Naive B cell (primary cell): ENCODE measurements at regions not wholly inside any gene's neighbourhood (a gene's known extent, or its start where the extent isn't known, plus 50 kb on each side); places are given as distances from the start of the nearest gene placed in this dataset.
A peak's percentile ranks its signal among the peaks of the same experiment; 100 is the strongest.

Source experiments
- ATAC-seq, 2 donors: fragments of 150-1000 bp; cut with Tn5 transposase; 2 replicates each; pipeline ENCODE4 v1.10.0; 2021; ENCODE audit warnings: low read depth in 2 of 2, mild to moderate bottlenecking in 2 of 2, moderate library complexity in 2 of 2
- DNase-seq: peaks from one replicate; pipeline ENCODE4 v3.0.0; 2022
- H3K27ac Mint-ChIP-seq, 6 donors: one replicate each; pipeline ENCODE4 v1.8.0; 2020 to 2022; ENCODE audit warnings: mild to moderate bottlenecking in 6 of 6, mixed read lengths in 6 of 6, moderate library complexity in 5 of 6, inconsistent platforms in 2 of 6
- H3K27me3 Mint-ChIP-seq, 3 donors: one replicate each; pipeline ENCODE4 v1.8.0; 2021 to 2022; ENCODE audit warnings: mixed read lengths in 3 of 3, mild to moderate bottlenecking in 1 of 3
- H3K36me3 Mint-ChIP-seq, 2 donors: one replicate each; pipeline ENCODE4 v1.8.0; 2020 to 2022; ENCODE audit warnings: mixed read lengths in 2 of 2, inconsistent platforms in 1 of 2, mild to moderate bottlenecking in 1 of 2
- H3K4me1 Mint-ChIP-seq, 3 donors: one replicate each; pipeline ENCODE4 v1.8.0; 2020 to 2022; ENCODE audit warnings: mixed read lengths in 3 of 3, inconsistent platforms in 1 of 3, mild to moderate bottlenecking in 1 of 3, moderate library complexity in 1 of 3
- H3K4me3 Mint-ChIP-seq, 8 donors: one replicate each; pipeline ENCODE4 v1.8.0; 2020 to 2022; ENCODE audit warnings: mild to moderate bottlenecking in 8 of 8, mixed read lengths in 8 of 8, moderate library complexity in 8 of 8, inconsistent platforms in 2 of 8
- H3K9me3 Mint-ChIP-seq, 7 donors: one replicate each; pipeline ENCODE4 v1.8.0; 2020 to 2022; ENCODE audit warnings: mixed read lengths in 7 of 7, mild to moderate bottlenecking in 5 of 7, inconsistent platforms in 2 of 7, moderate library complexity in 1 of 7

GRCh38 chr5:60173667-60174066, 280.1 kb upstream of the PDE4D start:
- no peaks in the 10 kb centered on the region for H3K4me1 Mint-ChIP-seq
- peaks cover 10 to 17% of the 10 kb centered on the region in 2 donors for H3K36me3 Mint-ChIP-seq
- H3K27ac Mint-ChIP-seq: peak overlapping the region in 1 of 6 donors; percentile 19
- no peaks in the 10 kb centered on the region for H3K27me3 Mint-ChIP-seq
- no peak overlapping the region for H3K4me3 Mint-ChIP-seq
- ATAC-seq (no peak), DNase-seq (no peak)
- H3K9me3 Mint-ChIP-seq: peaks cover 6 to 33% (median 23%) of the 10 kb centered on the region in 7 donors

GRCh38 chr5:60163762-60164161, 270.2 kb upstream of the PDE4D start:
- Mint-ChIP-seq H3K9me3 (peaks cover 0 to 24% (median 16%) of the 10 kb centered on the region in 7 donors), H3K4me1 (peaks cover 0 to 12% (median 0%) of the 10 kb centered on the region in 3 donors), H3K36me3 (peaks cover 0 to 5% of the 10 kb centered on the region in 2 donors), H3K4me3 (no peak overlapping the region), H3K27ac (no peak overlapping the region), H3K27me3 (no peaks in the 10 kb centered on the region)
- ATAC-seq (no peak), DNase-seq (no peak)

DNA sequence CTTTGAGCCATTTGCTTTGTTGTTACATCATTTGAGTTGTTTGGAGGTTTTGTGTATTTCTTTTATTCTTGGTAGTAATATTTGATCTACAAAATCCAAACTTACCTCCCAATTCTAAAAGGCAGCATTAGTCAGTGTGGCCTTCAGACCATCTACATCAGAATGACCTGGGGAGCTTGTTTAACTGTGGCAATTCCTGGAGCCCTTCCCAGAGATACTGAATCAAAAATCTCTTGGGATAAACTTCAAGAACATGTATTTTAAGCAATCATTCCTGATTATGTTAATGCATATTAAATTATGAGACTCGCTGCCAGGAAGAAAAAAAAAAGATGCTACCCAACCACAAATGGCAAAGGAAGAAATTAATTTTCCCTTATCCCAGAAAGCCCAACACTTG, 268.9 kb upstream of the PDE4D start:
- H3K4me3 Mint-ChIP-seq: no peak overlapping the region
- no peak for ATAC-seq
- DNase-seq: no peak
- no peaks in the 10 kb centered on the region for H3K27me3 Mint-ChIP-seq
- peaks cover 0 to 11% (median 9%) of the 10 kb centered on the region in 7 donors for H3K9me3 Mint-ChIP-seq
- H3K4me1 Mint-ChIP-seq: peaks cover 0 to 12% (median 0%) of the 10 kb centered on the region in 3 donors
- no peak overlapping the region for H3K27ac Mint-ChIP-seq
- H3K36me3 Mint-ChIP-seq: no peaks in the 10 kb centered on the region

DNA sequence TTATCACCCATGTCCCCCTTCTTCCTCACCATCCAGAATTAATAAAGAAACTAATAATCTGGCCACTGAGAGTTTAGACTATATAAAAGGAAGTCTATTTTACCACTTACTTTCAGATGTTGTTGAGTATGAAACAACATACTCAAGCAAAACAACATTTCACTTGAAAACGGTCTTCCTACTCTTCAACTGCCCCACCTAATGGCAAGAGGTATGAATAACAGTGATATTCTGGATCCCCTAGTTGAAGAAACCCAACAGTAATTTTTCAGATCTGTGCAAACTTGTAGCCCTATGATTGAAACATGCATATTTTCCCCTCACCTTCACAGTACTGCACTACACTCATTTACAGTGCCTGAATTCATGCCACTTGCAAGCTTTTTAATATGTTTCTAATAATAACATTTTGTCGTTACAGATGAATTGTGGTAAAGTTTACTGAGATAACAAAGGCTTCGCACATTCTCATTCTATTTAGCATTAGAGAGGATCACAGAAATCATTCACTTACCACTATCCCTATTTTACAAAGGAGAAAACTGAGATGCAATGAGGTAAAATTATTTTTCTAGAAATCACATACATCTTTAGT, 267.9 kb upstream of the PDE4D start:
- Mint-ChIP-seq H3K4me3 (no peak overlapping the region), H3K9me3 (peaks cover 0 to 2% (median 0%) of the 10 kb centered on the region in 7 donors), H3K36me3 (no peaks in the 10 kb centered on the region), H3K27ac (no peak overlapping the region), H3K4me1 (peaks cover 0 to 12% (median 0%) of the 10 kb centered on the region in 3 donors), H3K27me3 (no peaks in the 10 kb centered on the region)
- no peak for DNase-seq
- no peak for ATAC-seq

DNA sequence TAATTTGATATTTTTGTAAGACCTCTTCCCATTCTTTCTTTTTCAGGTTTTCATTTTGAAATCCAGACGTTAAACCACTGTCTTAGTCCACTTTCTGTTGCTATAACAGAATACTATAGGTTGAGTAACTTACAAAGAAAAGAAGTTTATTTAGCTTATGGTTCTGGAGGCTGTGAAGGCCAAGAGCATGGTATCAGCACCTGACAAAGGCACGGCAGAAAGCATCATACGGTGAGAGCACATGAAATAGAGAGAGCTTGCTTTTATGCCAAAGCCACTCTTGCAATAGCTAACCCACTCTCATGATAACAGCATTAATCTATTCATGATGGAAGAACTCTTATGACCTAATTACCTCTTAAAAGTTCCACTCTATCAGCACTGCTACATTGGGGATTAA, 255.6 kb upstream of the PDE4D start:
- DNase-seq (no peak), ATAC-seq (no peak)
- Mint-ChIP-seq H3K9me3 (peaks cover 4 to 32% (median 16%) of the 10 kb centered on the region in 7 donors), H3K27me3 (no peaks in the 10 kb centered on the region), H3K36me3 (peaks cover 14 to 17% of the 10 kb centered on the region in 2 donors), H3K4me1 (peaks cover 0 to 12% (median 2%) of the 10 kb centered on the region in 3 donors), H3K27ac (no peak overlapping the region), H3K4me3 (peak overlapping the region in 1 of 8 donors; percentile 1)

- peaks cover 4 to 32% (median 16%) of the 10 kb centered on the region in 7 donors for H3K9me3 Mint-ChIP-seq
- no peaks in the 10 kb centered on the region for H3K27me3 Mint-ChIP-seq
- no peak for ATAC-seq
- no peak overlapping the region for H3K4me3 Mint-ChIP-seq
- no peak overlapping the region for H3K27ac Mint-ChIP-seq
- no peak for DNase-seq
- H3K36me3 Mint-ChIP-seq: peaks cover 14 to 17% of the 10 kb centered on the region in 2 donors
- peaks cover 0 to 8% (median 2%) of the 10 kb centered on the region in 3 donors for H3K4me1 Mint-ChIP-seq
Observed at GRCh38 chr5:60148366-60148765, 254.8 kb upstream of the PDE4D start.

GRCh38 chr5:60147791-60148190, 254.3 kb upstream of the PDE4D start:
- ATAC-seq (no peak), DNase-seq (no peak)
- peaks cover 13 to 14% of the 10 kb centered on the region in 2 donors for H3K36me3 Mint-ChIP-seq
- H3K27ac Mint-ChIP-seq: no peak overlapping the region
- no peaks in the 10 kb centered on the region for H3K27me3 Mint-ChIP-seq
- peaks cover 0 to 2% (median 0%) of the 10 kb centered on the region in 3 donors for H3K4me1 Mint-ChIP-seq
- H3K4me3 Mint-ChIP-seq: no peak overlapping the region
- H3K9me3 Mint-ChIP-seq: peaks cover 4 to 31% (median 16%) of the 10 kb centered on the region in 7 donors

DNA sequence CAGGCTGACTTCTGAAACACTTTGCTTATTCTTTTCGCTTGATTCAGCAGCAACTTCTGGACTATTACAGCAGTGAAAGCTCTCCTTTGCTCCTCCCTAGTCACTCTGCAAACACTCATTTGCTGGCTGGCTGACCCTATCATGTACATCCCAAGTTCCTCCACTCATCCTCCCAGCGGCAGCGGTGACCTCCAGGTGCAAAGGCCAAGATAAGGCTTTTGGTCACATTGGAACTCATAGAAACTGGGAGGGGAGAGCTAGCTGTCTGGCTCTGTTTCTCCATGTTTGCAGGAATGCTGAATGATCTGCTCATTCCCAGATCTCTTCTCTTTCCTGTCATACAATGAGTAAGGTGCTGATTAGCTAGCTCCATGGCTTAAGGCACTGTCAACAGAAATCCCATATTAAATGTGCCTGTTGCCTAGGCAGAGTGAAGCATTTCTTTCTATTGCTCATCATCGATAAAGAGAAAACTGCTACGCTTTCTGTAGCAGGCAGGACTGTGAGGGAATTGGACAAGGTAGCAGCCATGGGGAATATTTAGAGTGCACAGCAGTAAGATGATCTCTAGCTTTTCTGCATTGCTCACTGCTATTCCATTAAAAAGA, 250.5 kb upstream of the PDE4D start:
- H3K9me3 Mint-ChIP-seq: peaks cover under 1 to 5% (median 4%) of the 10 kb centered on the region in 7 donors
- H3K4me1 Mint-ChIP-seq: no peaks in the 10 kb centered on the region
- no peak overlapping the region for H3K4me3 Mint-ChIP-seq
- no peak for DNase-seq
- H3K27ac Mint-ChIP-seq: no peak overlapping the region
- H3K27me3 Mint-ChIP-seq: peaks cover 0 to 4% (median 0%) of the 10 kb centered on the region in 3 donors
- peaks cover 5% of the 10 kb centered on the region in 2 donors for H3K36me3 Mint-ChIP-seq
- ATAC-seq: no peak

DNA sequence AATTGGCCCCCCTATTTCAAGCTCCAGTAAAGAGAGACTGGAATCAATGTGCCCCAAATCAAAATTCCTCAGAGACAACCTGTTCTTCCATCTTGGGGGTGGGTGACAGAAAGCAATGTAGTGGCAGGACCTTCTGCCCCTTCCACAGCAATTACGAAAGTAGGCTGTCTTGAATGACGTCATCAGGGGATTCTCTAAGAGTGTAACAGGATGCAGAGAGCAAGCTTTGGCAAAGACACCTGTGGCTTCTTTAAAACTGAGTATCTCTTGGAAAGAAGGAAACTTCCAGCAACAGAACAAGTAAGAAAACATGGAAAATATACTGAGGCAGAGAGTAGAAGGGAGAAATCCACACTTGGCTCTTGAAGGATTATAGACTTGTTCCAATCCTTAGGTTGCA, 247.6 kb upstream of the PDE4D start:
- no peak for ATAC-seq
- Mint-ChIP-seq H3K36me3 (no peaks in the 10 kb centered on the region), H3K27me3 (peaks cover 0 to 4% (median 0%) of the 10 kb centered on the region in 3 donors), H3K9me3 (peaks cover 0 to 2% (median 0%) of the 10 kb centered on the region in 7 donors), H3K4me3 (no peak overlapping the region), H3K4me1 (no peaks in the 10 kb centered on the region), H3K27ac (no peak overlapping the region)
- no peak for DNase-seq

GRCh38 chr5:60136841-60137240, 243.3 kb upstream of the PDE4D start:
- peaks cover 0 to 2% (median 0%) of the 10 kb centered on the region in 7 donors for H3K9me3 Mint-ChIP-seq
- no peaks in the 10 kb centered on the region for H3K4me1 Mint-ChIP-seq
- DNase-seq (no peak), ATAC-seq (no peak)
- no peak overlapping the region for H3K27ac Mint-ChIP-seq
- H3K27me3 Mint-ChIP-seq: no peaks in the 10 kb centered on the region
- no peaks in the 10 kb centered on the region for H3K36me3 Mint-ChIP-seq
- no peak overlapping the region for H3K4me3 Mint-ChIP-seq

- DNase-seq: no peak
- Mint-ChIP-seq H3K4me1 (no peaks in the 10 kb centered on the region), H3K27ac (no peak overlapping the region), H3K4me3 (no peak overlapping the region), H3K27me3 (no peaks in the 10 kb centered on the region), H3K9me3 (no peaks in the 10 kb centered on the region), H3K36me3 (peaks cover 0 to 10% of the 10 kb centered on the region in 2 donors)
- ATAC-seq: no peak
Observed at GRCh38 chr5:60131504-60131903, 238.0 kb upstream of the PDE4D start.

- Mint-ChIP-seq H3K4me1 (no peaks in the 10 kb centered on the region), H3K9me3 (peaks cover 0 to 3% (median 0%) of the 10 kb centered on the region in 7 donors), H3K4me3 (no peak overlapping the region), H3K27me3 (no peaks in the 10 kb centered on the region), H3K36me3 (peaks cover 0 to 10% of the 10 kb centered on the region in 2 donors), H3K27ac (no peak overlapping the region)
- DNase-seq (no peak), ATAC-seq (no peak)
Observed at GRCh38 chr5:60125636-60126035, 232.1 kb upstream of the PDE4D start.

DNA sequence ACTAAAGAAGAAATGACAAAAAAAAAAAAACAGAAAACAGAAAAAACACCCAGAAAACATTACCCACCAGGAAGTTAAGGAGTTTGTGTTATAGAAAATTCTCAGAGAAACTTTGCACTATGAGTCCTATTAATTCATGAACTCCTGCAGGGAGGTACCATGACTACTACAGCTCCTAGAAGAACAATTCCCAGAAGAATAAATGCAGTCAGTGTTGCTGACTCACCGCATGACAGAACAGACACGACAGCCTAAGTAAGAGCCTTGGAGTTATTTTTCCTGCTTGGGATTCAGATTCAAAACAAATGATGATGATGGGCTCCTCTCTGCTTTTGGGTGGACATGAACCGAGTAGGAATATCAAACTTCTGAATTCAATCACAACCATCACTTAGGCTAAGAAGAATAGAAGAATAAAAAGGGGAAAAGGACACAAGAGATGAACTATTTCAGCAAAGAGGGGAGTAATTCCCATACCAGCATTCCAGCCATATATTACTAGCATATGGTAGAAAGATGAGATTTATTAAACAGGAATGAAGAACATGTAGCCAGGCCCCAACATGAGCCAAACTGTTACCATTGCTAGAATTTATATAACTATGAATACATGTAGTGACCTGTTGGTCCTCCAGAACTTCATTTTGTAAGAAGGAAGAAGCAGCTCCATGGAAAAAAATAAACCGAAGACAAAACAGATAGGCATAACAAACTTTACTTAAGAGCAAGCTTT, 209.6 kb upstream of the PDE4D start:
- Mint-ChIP-seq H3K4me3 (no peak overlapping the region), H3K36me3 (peaks cover 3 to 7% of the 10 kb centered on the region in 2 donors), H3K27me3 (peaks cover 0 to 6% (median 0%) of the 10 kb centered on the region in 3 donors), H3K4me1 (no peaks in the 10 kb centered on the region), H3K9me3 (peaks cover 0 to 17% (median 9%) of the 10 kb centered on the region in 7 donors), H3K27ac (no peak overlapping the region)
- ATAC-seq (no peak), DNase-seq (no peak)

DNA sequence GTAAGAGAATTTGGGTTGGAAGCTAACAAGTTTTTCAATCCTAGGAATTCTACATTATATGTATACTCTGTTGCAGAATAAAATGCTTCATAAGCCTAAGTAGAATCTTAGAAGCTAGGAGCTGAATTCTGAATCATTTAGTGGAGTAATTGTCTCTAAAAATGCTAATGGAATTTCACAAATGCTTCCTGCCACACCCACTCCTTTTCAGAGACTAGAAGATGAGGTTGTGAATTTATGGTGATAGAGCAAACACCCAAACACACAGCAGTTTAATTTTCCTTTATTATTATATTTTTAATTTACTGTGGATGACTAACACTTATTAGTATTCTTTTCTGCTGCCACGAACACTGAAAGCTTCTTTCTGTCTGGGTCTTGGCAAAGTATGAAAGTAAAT, 208.0 kb upstream of the PDE4D start:
- H3K9me3 Mint-ChIP-seq: peaks cover 0 to 12% (median 8%) of the 10 kb centered on the region in 7 donors
- H3K27ac Mint-ChIP-seq: no peak overlapping the region
- ATAC-seq: no peak
- H3K4me1 Mint-ChIP-seq: no peaks in the 10 kb centered on the region
- peaks cover 3 to 7% of the 10 kb centered on the region in 2 donors for H3K36me3 Mint-ChIP-seq
- DNase-seq: no peak
- peaks cover 0 to 6% (median 0%) of the 10 kb centered on the region in 3 donors for H3K27me3 Mint-ChIP-seq
- no peak overlapping the region for H3K4me3 Mint-ChIP-seq
